ENCODE measurements at regions not wholly inside any gene's neighbourhood (a gene's known extent, or its start where the extent isn't known, plus 50 kb on each side); places are given as distances from the start of the nearest gene placed in this dataset.

DNA sequence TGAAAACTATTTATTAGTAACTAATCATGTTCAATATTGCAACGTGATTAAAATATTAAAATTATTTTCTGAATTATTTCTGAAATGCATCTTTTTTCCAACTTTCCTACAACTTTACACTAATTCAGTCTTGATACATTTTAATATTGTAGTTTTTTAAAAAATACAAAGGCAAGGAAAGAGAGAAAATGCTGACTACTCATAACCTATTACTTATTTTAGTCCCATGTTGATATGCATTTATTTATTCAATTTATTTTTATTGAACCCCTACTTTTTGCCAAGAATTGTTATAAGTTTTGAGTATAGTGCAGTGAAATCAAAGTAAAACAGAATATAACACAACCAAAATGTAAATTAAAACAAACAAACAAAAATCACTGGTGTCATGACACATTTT, 978.2 kb downstream of the CDH9 start:
- no peaks in the 10 kb centered on the region for H3K27me3 ChIP-seq
- TF ChIP-seq, protein P1, sequence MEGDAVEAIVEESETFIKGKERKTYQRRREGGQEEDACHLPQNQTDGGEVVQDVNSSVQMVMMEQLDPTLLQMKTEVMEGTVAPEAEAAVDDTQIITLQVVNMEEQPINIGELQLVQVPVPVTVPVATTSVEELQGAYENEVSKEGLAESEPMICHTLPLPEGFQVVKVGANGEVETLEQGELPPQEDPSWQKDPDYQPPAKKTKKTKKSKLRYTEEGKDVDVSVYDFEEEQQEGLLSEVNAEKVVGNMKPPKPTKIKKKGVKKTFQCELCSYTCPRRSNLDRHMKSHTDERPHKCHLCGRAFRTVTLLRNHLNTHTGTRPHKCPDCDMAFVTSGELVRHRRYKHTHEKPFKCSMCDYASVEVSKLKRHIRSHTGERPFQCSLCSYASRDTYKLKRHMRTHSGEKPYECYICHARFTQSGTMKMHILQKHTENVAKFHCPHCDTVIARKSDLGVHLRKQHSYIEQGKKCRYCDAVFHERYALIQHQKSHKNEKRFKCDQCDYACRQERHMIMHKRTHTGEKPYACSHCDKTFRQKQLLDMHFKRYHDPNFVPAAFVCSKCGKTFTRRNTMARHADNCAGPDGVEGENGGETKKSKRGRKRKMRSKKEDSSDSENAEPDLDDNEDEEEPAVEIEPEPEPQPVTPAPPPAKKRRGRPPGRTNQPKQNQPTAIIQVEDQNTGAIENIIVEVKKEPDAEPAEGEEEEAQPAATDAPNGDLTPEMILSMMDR (IDR thresholded peaks at IDR 0.05) = no peak

DNA sequence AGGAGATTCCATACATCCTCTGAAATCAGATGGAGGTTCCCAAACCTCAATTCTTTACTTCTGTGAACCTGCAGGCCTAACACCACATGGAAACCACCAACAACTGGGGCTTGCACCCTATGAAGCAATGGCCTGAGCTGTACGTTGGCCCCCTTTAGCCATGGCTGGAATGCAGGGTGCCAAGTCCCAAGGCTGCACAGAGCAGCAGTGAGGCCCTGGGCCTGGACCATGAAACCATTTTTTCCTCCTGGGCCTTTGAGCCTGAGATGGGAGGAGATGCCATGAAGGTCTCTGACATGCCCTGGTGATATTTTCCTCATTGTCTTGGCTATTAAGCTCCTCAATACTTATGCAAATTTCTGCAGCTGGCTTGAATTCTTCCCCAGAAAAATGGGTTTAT, 983.8 kb downstream of the CDH9 start:
- Histone ChIP-seq H3K27ac (no peak overlapping the region), H3K36me3 (no peaks in the 10 kb centered on the region), H3K4me3 (no peak overlapping the region), H3K27me3 (no peaks in the 10 kb centered on the region), H3K4me1 (no peaks in the 10 kb centered on the region), H3K9me3 (peaks cover 0 to 17% (median 0%) of the 10 kb centered on the region in 11 donors)
- WGBS, 2 donors = 39 to 57% methylated on average over 1 of the region's 1 CpG
- ATAC-seq = no peak
- intact Hi-C loops (cut with DNase I) = no loop called here
- DNase-seq = no peak
- TF ChIP-seq, protein P1 (IDR thresholded peaks at IDR 0.05) = no peak

More for the DNA sequence above, 978.2 kb downstream of the CDH9 start:
- Histone ChIP-seq H3K4me1 (no peaks in the 10 kb centered on the region), H3K9me3 (peaks cover 0 to 8% (median 0%) of the 10 kb centered on the region in 11 donors), H3K36me3 (no peaks in the 10 kb centered on the region), H3K4me3 (no peak overlapping the region), H3K27ac (no peak overlapping the region)
- no peak for ATAC-seq
- 77 to 85% methylated on average over 1 of the region's 1 CpG for WGBS, 2 donors
- intact Hi-C loops (cut with DNase I) = no loop called here
- no peak for DNase-seq

DNA sequence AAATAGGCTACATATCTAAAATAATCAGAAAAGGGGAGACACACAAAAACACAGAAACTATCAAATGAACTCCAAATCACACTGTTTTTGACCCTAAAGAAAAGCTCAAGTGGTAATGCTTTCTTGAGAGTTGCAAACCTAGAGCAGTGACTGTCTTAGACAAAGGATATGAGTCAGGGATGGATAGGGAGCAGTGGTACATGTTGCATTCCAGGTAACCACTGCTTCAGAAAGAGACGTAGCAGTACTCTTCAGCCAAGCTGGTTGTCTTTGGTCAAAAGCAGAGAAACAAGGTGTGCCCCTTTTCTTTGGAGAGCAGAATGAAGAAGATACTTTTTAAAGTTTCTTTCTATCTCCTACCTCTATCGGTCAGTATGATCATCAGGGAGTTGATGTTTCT, 1003.6 kb downstream of the CDH9 start:
- TF ChIP-seq, protein P1 (IDR thresholded peaks at IDR 0.05) = no peak
- no peaks in the 10 kb centered on the region for H3K27me3 ChIP-seq
- H3K36me3 ChIP-seq = no peaks in the 10 kb centered on the region
- H3K27ac ChIP-seq = no peak overlapping the region
- H3K4me3 ChIP-seq = no peak overlapping the region
- intact Hi-C loops (cut with DNase I) = no loop called here
- 79 to 92% methylated on average over 2 of the region's 2 CpGs for WGBS, 2 donors
- ATAC-seq (no peak), DNase-seq (no peak)
- H3K9me3 ChIP-seq = peaks cover 0 to 22% (median 0%) of the 10 kb centered on the region in 11 donors
- H3K4me1 ChIP-seq = no peaks in the 10 kb centered on the region

DNA sequence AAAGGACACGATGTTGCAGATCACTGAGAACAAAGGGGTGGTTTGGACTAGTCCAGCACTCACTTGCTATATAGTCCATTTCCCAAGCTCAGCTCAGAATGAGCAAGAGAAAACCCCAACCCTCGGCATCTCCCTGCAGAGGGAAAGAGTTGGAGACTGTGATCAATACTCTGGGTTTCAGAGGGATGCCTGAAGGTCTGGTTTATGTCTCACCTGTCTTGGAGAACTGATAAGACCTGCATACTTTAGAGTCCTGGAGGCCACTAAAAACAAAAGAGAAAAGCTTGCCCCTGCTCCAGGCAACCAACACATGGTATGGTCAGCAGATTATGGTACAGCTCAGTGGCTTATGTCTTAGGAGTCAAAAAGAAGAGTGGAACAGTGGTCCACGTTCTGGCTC, 1006.9 kb downstream of the CDH9 start:
- H3K9me3 ChIP-seq = peaks cover 0 to 23% (median 0%) of the 10 kb centered on the region in 11 donors
- no peak for ATAC-seq
- WGBS, 2 donors = 34 to 38% methylated on average over 3 of the region's 3 CpGs

More for the DNA sequence above, 1006.9 kb downstream of the CDH9 start:
- H3K4me1 ChIP-seq = no peaks in the 10 kb centered on the region
- TF ChIP-seq, protein P1 (IDR thresholded peaks at IDR 0.05) = no peak
- DNase-seq = no peak
- intact Hi-C loops (cut with DNase I) = no loop called here
- no peak overlapping the region for H3K27ac ChIP-seq
- no peak overlapping the region for H3K4me3 ChIP-seq
- H3K36me3 ChIP-seq = no peaks in the 10 kb centered on the region
- H3K27me3 ChIP-seq = no peaks in the 10 kb centered on the region
